ENCODE measurements at regions not wholly inside any gene's neighbourhood (a gene's known extent, or its start where the extent isn't known, plus 50 kb on each side); places are given as distances from the start of the nearest gene placed in this dataset.
"Not testable (repeated sequence)": the region's sequence is repeated elsewhere in the genome, so short reads cannot be mapped to it uniquely, and the experiment has no call there.

GRCh38 chr11:79667380-79667779 is 226.6 kb upstream of the TENM4 start:
- no peak for DNase-seq

GRCh38 chr11:79663017-79663416 is 222.2 kb upstream of the TENM4 start:
- peak; percentile 10 for DNase-seq

GRCh38 chr11:79661373-79661772 is 220.5 kb upstream of the TENM4 start:
- no peak for DNase-seq

- no peak for DNase-seq
Measured at GRCh38 chr11:79648766-79649520, 208.1 kb upstream of the TENM4 start.

- no peak for DNase-seq
Measured at GRCh38 chr11:79637219-79637618, 196.4 kb upstream of the TENM4 start.

GRCh38 chr11:79634905-79635304 is 194.1 kb upstream of the TENM4 start:
- DNase-seq = no peak

- no peak for DNase-seq
Measured at GRCh38 chr11:79627281-79627680, 186.5 kb upstream of the TENM4 start.

- no peak for DNase-seq
Measured at GRCh38 chr11:79626135-79627075, 185.6 kb upstream of the TENM4 start.

- DNase-seq = no peak
Measured at GRCh38 chr11:79623375-79623774, 182.5 kb upstream of the TENM4 start.

- no peak for DNase-seq
Measured at GRCh38 chr11:79617561-79617960, 176.7 kb upstream of the TENM4 start.

GRCh38 chr11:79616392-79616851 is 175.6 kb upstream of the TENM4 start:
- DNase-seq = no peak

- no peak for DNase-seq
Measured at GRCh38 chr11:79615425-79615824, 174.6 kb upstream of the TENM4 start.

- no peak for DNase-seq
Measured at GRCh38 chr11:79610678-79611077, 169.8 kb upstream of the TENM4 start.

- no peak for DNase-seq
Measured at GRCh38 chr11:79610139-79610538, 169.3 kb upstream of the TENM4 start.

- no peak for DNase-seq
Measured at GRCh38 chr11:79609511-79609910, 168.7 kb upstream of the TENM4 start.

- DNase-seq = not testable (repeated sequence)
Measured at GRCh38 chr11:79606461-79606860, 165.6 kb upstream of the TENM4 start.

- no peak for DNase-seq
Measured at GRCh38 chr11:79600711-79601110, 159.9 kb upstream of the TENM4 start.

- no peak for DNase-seq
Measured at GRCh38 chr11:79594834-79595233, 154.0 kb upstream of the TENM4 start.

GRCh38 chr11:79592824-79593223 is 152.0 kb upstream of the TENM4 start:
- no peak for DNase-seq

- no peak for DNase-seq
Measured at GRCh38 chr11:79592406-79592805, 151.6 kb upstream of the TENM4 start.

- no peak for DNase-seq
Measured at GRCh38 chr11:79582434-79582833, 141.6 kb upstream of the TENM4 start.

- DNase-seq = no peak
Measured at GRCh38 chr11:79579063-79579462, 138.2 kb upstream of the TENM4 start.

- DNase-seq = no peak
Measured at GRCh38 chr11:79578116-79578515, 137.3 kb upstream of the TENM4 start.

GRCh38 chr11:79575701-79576100 is 134.9 kb upstream of the TENM4 start:
- DNase-seq = no peak
